ENCODE measurements at regions not wholly inside any gene's neighbourhood (a gene's known extent, or its start where the extent isn't known, plus 50 kb on each side); places are given as distances from the start of the nearest gene placed in this dataset.

- TF ChIP-seq CTCF (optimal IDR thresholded peaks at IDR 0.05 in 1 of 3, IDR thresholded peaks at IDR 0.05 in 1 of 3, conservative IDR thresholded peaks at IDR 0.05 in 1 of 3; ENCODE audit: extremely low read depth in 1 of 3, insufficient read depth in 2 of 3, low read length in 3 of 3) (no peak), EZH2 (IDR thresholded peaks at IDR 0.05; ENCODE audit: low read length) (no peak)
Observed at GRCh38 chr7:23931633-23932032, 221.6 kb downstream of the STK31 start.
